Transverse colon (tissue), 4 donors: ENCODE measurements at regions not wholly inside any gene's neighbourhood (a gene's known extent, or its start where the extent isn't known, plus 50 kb on each side); places are given as distances from the start of the nearest gene placed in this dataset.

Experiments used
- DNase-seq: peaks from one replicate; pipeline ENCODE4 v3.0.0-alpha.2; 2019
- H3K27ac ChIP-seq, 4 donors: fragments of 200-600 bp; sonication (generic); 2 replicates each; pipeline ENCODE4 v1.5.1; 2016 to 2018; ENCODE audit warnings: inconsistent platforms in 4 of 4
- H3K27me3 ChIP-seq: fragments of 200-600 bp; sonication (generic); 2 replicates; pipeline ENCODE4 v1.5.1; 2017; ENCODE audit warnings: inconsistent platforms
- H3K36me3 ChIP-seq, 4 donors: fragments of 200-600 bp; sonication (generic); 2 replicates each; pipeline ENCODE4 v1.5.1; 2017 to 2019; ENCODE audit warnings: inconsistent platforms in 4 of 4
- H3K4me1 ChIP-seq, 4 donors: fragments of 200-600 bp; sonication (generic); 2 replicates each; pipeline ENCODE4 v1.5.1; 2017 to 2020; ENCODE audit warnings: inconsistent platforms in 4 of 4
- H3K4me3 ChIP-seq, 4 donors: fragments of 200-600 bp; sonication (generic); 1 replicate in 1 of 4; 2 replicates in 3 of 4; pipeline versions ENCODE4 v1.5.1 to v1.6.1; 2017 to 2019; ENCODE audit warnings: inconsistent platforms in 4 of 4
- H3K9me3 ChIP-seq, 2 donors: fragments of 200-600 bp; sonication (generic); 2 replicates each; pipeline ENCODE4 v1.5.1; 2017 to 2019; ENCODE audit warnings: inconsistent platforms in 2 of 2
- EP300 ChIP-seq: sonication (generic); formaldehyde crosslinking; IDR thresholded peaks from one replicate; pipeline ENCODE4 v1.6.1; 2017; ENCODE audit warnings: antibody characterized with exemption, low read depth
- POLR2A ChIP-seq: fragments of 450-650 bp; IDR thresholded peaks from one replicate; pipeline ENCODE4 v1.6.1; 2016; ENCODE audit warnings: antibody characterized with exemption, mild to moderate bottlenecking, moderate library complexity
- POLR2AphosphoS5 ChIP-seq, 3 donors: sonication (generic); formaldehyde crosslinking; IDR thresholded peaks; one replicate each; pipeline ENCODE4 v1.6.1; 2016; ENCODE audit warnings: antibody characterized with exemption in 3 of 3
- WGBS, 2 donors: methylation state at CpG; one replicate each; pipeline ENCODE4 v1.1.5; 2018; ENCODE audit warnings: low coverage in 1 of 2; 5-methylcytosine and 5-hydroxymethylcytosine counted together
- in situ Hi-C, 4 donors: fragments of 200-750 bp; cut with MboI; loops; one replicate each; pipeline versions ENCODE4 v1.15.0 to v1.15.1; 2017; ENCODE audit warnings: low sequenced_read_pairs in 3 of 4, low pct_ligation_motif_present in 1 of 4, low pct_unique_long_range_greater_than_20kb in 1 of 4
- intact Hi-C: fragments of 100-400 bp; cut with DNase I; formaldehyde crosslinking; loops from one replicate; pipeline ENCODE4 v1.15.1; 2023; ENCODE audit warnings: low total_unique reads
- TF ChIP-seq, protein P1 (sequence below), 5 experiments: fragments of 200-600 bp in 3 of 5; fragments of 450-650 bp in 2 of 5; sonication (generic) in 3 of 5; IDR thresholded peaks; 1 replicate in 2 of 5; 2 replicates in 3 of 5; pipeline ENCODE4 v1.5.1; 2016 to 2017; ENCODE audit warnings: antibody characterized with exemption in 5 of 5, inconsistent platforms in 3 of 5, mild to moderate bottlenecking in 2 of 5, moderate library complexity in 1 of 5

DNA sequence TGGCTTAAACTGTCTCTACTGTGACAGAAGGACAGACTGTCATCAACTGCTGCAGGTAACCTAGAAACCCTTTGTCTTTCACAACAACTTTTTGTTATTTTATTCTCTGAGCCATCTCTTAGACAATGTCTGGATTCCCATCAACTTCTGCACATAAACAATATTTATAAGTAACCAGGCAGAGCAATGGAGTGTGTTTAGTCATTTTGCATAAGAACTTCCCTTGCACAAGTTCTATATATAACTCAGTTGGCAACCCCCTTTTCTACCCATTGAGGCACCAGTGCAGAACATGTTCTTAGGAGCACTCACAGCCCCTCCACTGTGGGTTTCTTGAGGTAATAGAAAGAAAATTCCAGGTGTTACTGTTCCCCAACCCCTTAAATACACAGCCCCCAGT is 65.0 kb upstream of the IL6 start:
- no peaks in the 10 kb centered on the region for H3K4me1 ChIP-seq
- no peak overlapping the region for H3K4me3 ChIP-seq
- no peak for DNase-seq
- intact Hi-C loops, result no loop called here
- TF ChIP-seq POLR2AphosphoS5 (IDR thresholded peaks at IDR 0.05) (no peak), EP300 (no peak), POLR2A (no peak)
- TF ChIP-seq, protein P1, sequence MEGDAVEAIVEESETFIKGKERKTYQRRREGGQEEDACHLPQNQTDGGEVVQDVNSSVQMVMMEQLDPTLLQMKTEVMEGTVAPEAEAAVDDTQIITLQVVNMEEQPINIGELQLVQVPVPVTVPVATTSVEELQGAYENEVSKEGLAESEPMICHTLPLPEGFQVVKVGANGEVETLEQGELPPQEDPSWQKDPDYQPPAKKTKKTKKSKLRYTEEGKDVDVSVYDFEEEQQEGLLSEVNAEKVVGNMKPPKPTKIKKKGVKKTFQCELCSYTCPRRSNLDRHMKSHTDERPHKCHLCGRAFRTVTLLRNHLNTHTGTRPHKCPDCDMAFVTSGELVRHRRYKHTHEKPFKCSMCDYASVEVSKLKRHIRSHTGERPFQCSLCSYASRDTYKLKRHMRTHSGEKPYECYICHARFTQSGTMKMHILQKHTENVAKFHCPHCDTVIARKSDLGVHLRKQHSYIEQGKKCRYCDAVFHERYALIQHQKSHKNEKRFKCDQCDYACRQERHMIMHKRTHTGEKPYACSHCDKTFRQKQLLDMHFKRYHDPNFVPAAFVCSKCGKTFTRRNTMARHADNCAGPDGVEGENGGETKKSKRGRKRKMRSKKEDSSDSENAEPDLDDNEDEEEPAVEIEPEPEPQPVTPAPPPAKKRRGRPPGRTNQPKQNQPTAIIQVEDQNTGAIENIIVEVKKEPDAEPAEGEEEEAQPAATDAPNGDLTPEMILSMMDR (IDR thresholded peaks at IDR 0.05), result no peak
- H3K36me3 ChIP-seq, result no peaks in the 10 kb centered on the region
- H3K9me3 ChIP-seq, result no peaks in the 10 kb centered on the region
- H3K27ac ChIP-seq, result no peak overlapping the region
- no peaks in the 10 kb centered on the region for H3K27me3 ChIP-seq
- in situ Hi-C loops, result no loop called here

DNA sequence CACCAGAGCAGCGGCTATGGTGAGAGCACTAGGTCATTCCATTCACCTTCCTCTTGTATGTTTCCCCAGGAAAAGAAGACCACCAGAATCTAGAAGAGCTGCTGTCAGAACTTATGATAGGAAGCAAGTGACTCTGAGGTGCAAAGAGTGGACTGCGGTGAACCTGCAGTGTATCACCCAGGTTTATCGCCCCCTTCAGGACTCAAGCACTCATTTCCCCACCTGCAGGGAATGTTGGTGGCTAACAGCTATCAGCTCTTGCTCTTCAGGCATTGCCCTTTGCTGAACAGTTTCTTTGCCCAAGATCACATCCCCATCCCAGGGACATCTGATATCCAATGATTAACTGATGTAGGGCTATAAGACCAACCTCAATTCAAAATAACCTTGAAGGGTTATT is 66.3 kb upstream of the IL6 start:
- intact Hi-C loops, result no loop called here

DNA sequence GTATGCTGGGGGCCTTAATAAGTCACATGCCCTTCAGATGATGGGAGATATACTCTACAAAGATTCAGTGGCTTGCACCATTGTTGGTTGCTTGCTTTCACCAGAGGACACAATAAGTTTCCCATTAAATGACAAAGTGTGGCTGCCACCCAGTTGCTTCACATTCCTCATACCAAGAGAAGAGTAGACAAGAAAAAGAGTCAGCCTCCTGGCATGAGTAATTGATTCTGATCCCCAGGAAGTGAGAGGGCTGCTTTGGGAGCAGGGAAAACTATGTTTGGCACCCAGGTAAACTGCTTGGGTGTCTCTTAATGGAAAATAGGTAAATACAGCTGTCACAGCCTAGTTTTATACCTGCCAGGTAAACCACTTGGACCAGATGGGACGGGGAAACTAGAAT is 66.7 kb upstream of the IL6 start:
- H3K4me3 ChIP-seq, result no peak overlapping the region
- no peaks in the 10 kb centered on the region for H3K27me3 ChIP-seq
- 63 to 84% methylated on average over 1 of the region's 1 CpG for WGBS, 2 donors
- H3K4me1 ChIP-seq, result no peaks in the 10 kb centered on the region
- H3K36me3 ChIP-seq, result no peaks in the 10 kb centered on the region
- DNase-seq, result no peak
- no peaks in the 10 kb centered on the region for H3K9me3 ChIP-seq
- H3K27ac ChIP-seq, result no peak overlapping the region
- intact Hi-C loops (no loop called here), in situ Hi-C loops (no loop called here)
- TF ChIP-seq, protein P1 (IDR thresholded peaks at IDR 0.05), result no peak
- TF ChIP-seq EP300 (no peak), POLR2A (no peak), POLR2AphosphoS5 (IDR thresholded peaks at IDR 0.05) (no peak)

More for the DNA sequence above, 66.3 kb upstream of the IL6 start:
- H3K27me3 ChIP-seq, result no peaks in the 10 kb centered on the region
- TF ChIP-seq, protein P1 (IDR thresholded peaks at IDR 0.05), result no peak
- TF ChIP-seq POLR2A (no peak), POLR2AphosphoS5 (IDR thresholded peaks at IDR 0.05) (no peak), EP300 (no peak)
- in situ Hi-C loops, result no loop called here
- 82 to 88% methylated on average over 1 to 3 of the region's 3 CpGs for WGBS, 2 donors
- H3K36me3 ChIP-seq, result no peaks in the 10 kb centered on the region
- H3K27ac ChIP-seq, result no peak overlapping the region
- no peak for DNase-seq
- H3K9me3 ChIP-seq, result no peaks in the 10 kb centered on the region
- no peak overlapping the region for H3K4me3 ChIP-seq
- no peaks in the 10 kb centered on the region for H3K4me1 ChIP-seq

DNA sequence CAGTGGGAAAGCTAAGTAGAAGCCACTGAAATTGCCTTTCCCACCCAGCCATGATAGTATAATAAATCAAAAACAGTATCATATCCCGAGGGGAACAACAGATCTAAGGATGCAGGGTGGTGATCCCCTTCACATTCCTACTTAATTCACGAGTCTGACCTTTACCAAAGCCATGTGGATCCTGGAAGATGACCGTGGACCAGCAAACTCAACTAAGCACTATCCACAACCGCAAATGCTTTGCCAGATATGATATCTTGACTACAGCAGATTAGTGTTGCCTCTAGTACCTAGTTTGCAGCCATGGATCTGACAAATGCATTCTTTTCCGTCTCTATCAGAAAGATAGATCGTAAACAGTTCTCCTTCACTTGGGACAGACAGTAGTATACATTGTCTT is 67.3 kb upstream of the IL6 start:
- H3K27ac ChIP-seq, result no peak overlapping the region
- no peaks in the 10 kb centered on the region for H3K4me1 ChIP-seq
- DNase-seq, result no peak
- in situ Hi-C loops, result no loop called here
- intact Hi-C loops, result no loop called here
- H3K4me3 ChIP-seq, result no peak overlapping the region
- no peaks in the 10 kb centered on the region for H3K9me3 ChIP-seq
- no peaks in the 10 kb centered on the region for H3K36me3 ChIP-seq
- H3K27me3 ChIP-seq, result no peaks in the 10 kb centered on the region
- no peak for TF ChIP-seq POLR2A
- no peak for TF ChIP-seq POLR2AphosphoS5 (IDR thresholded peaks at IDR 0.05)
- TF ChIP-seq, protein P1 (IDR thresholded peaks at IDR 0.05), result no peak
- no peak for TF ChIP-seq EP300
- 74% methylated on average over 3 to 6 of the region's 6 CpGs for WGBS, 2 donors
